ENCODE measurements at regions not wholly inside any gene's neighbourhood (a gene's known extent, or its start where the extent isn't known, plus 50 kb on each side); places are given as distances from the start of the nearest gene placed in this dataset.

DNA sequence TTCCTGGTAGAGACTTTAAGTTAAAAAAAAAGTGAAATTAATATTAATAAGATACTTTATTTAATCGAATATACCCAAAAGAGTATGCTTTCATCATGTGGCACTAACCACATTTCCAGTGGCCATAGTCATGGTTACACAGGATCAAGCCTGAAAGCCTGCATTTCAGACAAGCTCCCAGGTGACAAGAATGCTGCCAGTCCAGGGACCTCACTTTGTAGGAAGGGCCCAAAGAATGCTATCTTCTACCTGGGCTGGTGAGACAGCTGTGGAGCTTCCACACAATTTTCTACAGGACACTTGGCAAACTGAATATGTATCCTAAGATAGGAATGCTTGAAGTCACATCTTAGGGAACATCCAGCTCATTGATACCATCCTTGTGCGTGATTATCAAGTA, 203.8 kb downstream of the AUH start:
- DNase-seq (ENCODE audit: low spot score) = no peak

DNA sequence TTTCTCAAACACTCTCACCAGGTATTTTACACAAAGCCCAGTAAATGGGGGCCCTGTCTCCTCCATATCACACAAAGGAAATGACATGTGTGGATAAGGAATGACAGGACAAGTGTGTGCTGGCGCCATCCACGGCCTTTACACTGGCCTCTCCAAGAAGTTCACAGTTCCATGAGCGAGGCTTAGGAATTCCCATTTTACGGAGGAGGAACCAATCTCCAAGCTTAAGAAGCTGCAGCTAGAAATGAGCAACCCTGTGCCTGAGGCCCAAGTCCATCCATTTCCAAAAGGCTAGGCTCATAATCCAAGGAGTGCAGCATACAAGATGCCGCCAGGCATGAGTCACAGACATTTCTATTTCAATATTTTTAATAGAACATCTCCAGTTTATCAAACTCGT, 203.4 kb downstream of the AUH start:
- DNase-seq (ENCODE audit: low spot score) = no peak

DNA sequence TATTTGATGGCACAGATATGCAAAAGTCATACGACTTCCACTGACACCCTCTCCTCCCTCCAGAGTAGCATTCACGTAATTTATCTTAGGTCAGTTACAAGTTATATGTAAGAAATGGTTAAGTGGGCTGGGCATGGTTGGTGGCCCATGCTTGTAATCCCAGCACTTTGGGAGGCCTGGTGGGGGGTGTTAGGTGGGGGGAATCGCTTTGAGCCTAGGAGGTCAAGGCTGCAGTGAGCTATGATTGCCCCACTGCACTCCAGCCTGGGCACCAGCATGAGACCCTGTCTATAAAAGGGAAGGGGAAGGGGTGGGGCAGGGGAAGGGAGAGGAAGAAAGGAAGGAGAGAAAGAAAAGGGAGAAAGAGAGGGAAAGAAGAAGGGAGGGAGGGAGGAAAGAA, 202.8 kb downstream of the AUH start:
- DNase-seq (ENCODE audit: low spot score) = no peak

DNA sequence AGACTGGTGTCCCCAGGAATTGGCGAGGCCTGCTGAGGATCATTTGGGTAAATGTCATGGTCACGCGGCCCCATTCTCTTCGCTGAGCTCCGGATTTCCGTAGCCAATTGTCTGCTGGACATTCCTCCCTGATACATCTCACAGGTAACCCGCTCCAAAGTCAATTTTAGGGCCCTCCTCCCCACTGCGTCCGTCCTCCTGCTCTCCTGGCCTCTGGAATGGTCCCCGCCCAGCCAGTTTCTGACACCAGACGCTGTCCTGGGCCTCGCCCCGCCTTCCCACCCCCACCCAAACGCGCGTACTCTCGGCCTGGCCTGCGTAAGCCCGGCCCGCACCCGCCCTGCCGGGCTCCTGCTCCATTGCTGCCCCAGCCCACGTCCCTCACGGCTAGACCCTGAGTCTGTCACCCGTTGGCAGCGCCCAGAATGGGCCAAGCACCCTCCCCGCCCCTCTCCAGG, 202.0 kb downstream of the AUH start:
- DNase-seq (ENCODE audit: low spot score) = no peak

DNA sequence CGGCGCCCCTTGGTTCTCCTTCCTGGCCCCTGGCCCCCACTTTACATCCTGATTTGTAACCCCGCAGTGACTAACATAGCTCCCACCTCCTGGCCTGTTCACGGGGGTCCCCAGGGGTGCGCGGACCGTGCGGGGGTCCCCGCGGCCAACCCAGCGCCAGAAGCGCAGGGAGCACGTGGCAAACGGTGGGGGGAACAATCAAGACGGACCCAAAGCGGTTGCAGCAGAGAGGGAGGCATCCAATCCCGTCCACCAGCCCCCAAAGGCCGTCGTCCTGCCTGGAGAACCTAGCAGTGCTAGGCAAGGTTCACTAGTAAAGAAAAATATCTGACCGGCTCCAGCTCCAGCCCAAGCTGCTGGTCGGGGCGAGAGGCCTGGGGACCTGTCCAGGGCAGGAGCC, 201.5 kb downstream of the AUH start:
- no peak for DNase-seq (ENCODE audit: low spot score)

DNA sequence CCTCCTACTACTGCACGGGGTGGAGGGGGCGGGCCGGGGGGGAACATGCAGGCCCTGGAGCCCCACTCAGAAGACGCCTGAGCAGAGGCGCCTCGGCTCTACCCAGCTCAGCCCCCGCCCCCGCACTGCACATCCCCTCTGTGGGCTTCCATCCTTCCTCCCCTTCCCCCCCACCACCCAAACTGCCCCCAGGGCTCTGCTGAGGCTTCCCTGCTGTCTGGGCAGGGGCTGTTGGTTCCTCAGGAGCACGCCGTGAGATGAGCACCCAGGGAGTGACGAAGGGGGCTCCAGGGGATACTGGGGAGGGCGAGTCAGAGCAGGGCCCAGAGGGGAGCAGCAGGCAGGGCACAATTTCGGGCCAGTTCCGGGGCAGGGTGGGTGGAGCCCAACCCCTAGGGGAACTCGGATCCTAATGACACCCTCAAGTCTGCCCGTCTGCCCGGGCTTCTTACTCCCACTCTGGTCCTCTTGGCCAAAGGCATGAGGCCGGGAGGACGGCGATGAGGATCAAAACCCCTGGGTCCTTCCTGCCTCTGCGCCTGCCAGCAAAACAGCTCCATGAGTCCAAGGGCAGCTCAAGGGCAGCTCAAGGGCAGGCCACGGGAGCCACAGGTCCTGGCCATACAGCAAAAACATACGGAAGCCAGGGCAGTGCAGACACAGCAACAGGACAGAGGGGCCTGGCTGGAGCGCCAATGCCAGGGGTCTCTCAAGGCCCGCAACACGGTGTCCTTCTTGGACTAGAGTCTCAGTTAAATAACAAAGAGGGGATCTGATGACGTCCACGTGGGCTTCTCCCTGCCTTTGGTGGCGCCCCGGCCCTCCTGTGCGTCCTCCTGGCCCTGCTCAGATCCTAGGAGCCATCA, 200.9 kb downstream of the AUH start:
- no peak for DNase-seq (ENCODE audit: low spot score)

DNA sequence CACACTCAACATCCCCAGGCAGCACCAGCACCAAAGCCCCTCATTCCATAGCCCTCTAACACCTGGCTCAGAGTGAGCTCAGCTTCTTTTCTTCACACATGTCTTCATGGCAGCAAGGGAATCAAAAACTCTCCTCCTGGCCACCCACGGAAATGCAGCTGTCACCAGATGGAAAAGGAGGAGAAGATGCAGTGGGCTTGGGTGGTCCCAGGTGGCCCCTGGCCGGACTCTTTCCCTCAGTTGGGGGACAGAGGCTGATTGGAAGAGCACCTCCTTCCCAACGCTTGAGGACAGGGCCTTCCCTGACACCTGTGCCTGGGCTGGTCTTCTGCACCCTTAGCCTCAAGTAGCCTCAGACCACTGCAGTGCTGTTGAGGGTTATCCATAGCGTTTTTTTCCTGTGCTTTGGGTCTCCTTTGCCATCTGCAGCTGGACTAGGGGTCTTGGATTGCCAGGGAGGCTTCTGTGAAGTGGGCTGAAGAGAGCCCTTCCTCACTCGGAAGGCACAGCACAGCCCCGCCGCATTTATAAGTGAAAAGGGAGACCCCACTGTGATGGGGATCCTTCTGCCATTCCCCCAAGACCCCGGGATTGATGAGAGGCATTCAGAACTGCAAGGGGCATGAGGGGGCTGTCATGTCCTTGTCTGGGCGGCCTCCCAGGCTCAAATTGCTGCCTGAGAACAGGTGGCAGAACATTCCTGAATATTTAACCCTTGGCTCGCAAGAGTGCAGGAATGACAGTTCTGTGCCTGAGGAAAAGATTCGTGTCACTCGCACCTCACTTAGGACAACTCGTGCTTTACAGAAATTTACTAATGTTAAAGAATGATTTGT, 200.0 kb downstream of the AUH start:
- DNase-seq (ENCODE audit: low spot score) = no peak

DNA sequence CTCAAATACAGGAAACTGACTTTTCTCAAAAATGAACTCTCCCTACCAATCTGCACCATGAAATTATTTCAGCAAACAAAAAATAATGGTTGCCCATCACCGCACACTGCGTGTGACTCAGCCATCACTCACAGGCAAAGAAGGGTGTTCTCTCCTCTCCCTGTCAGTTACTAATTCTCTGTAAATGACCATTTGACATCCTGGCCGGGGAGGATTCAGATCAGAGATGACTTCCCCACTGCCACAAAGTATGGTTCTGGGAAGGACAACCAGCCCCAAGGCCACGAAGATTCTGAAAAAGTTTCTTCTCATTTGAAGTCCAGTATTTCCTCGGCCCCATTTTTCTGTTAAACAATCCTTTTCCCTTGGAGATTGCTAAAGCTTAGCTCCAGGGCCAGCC, 199.4 kb downstream of the AUH start:
- peak; percentile 62 for DNase-seq (ENCODE audit: low spot score)

DNA sequence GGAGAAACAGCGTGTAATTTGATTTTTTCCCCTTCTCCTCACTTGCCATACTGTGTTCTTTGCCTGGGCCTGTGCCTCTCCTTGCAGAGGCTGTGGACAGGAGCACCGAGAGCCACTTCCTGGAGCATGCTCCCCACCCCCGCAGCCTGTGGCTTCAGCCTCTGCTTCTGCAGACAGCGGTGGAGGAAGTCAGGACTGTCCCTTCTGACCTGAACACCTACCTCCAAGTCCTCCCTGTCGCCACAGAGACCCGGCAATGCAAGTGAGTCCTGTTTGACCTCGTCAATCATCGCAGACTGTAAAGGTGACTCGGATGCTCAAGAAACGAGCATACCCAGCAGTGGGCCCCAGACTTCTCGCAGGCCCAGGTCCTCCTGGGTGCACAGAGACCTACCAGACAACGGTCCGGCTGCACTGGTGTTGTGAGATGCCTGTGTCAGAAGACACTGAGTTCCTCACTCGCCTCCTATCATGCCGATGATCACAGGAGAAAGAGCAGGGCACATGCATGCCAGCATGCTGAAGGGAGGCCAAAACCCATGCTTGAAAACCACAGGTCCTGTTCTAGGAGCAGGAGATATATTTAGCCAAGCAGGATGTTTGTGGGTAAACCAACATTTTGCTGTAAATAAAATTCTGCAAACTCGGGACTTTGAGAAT, 198.8 kb downstream of the AUH start:
- DNase-seq (ENCODE audit: low spot score) = no peak

DNA sequence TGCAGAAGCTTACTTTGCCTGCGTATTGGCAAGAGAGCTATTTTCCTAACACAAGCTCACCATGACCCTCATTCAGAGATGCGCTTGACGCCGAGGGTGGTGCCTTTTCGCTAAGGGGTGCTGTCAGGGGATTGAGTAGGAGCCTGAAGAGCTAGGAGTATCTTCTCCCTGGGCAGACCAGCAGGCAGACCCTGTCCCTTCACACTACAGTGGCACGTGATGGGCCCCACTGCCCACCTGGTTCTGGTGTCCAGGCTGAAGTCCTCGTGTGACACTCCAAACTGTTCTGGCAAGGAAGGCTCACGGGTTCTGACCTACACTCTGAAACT, 198.3 kb downstream of the AUH start:
- no peak for DNase-seq (ENCODE audit: low spot score)

DNA sequence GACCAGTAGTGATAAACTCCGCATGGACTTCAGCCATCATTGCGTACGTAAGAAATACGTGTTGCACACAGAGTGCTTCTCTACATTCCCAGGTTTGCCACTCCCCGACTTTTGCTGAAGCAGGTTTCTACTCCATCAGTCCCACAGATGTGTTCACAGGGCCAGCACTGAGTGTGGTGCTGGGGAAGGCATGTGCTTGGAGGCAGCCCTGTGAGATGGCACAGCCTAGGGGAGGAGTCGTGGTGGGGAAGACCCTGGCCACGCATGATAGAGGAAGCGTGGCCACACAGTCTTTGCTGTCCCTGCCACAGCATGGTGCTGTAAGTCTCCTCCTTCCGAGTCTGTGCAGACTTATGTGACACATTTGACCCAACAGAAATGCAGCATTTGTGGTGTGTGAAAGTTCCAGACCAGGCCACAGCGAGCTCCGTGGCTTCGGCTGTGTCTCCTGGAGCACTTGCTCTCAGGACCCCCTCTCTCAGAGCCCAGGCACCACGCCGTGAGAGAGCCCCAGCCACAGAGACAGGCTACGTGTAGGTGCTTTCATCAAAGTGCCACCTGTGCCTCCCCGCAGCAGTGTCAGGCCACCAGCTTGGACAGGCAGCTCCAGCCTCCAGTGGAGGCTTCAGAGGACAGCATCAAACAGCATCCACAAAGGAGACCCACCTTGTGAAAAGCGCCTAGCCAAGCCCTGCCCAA, 197.8 kb downstream of the AUH start:
- DNase-seq (ENCODE audit: low spot score) = no peak

All from RKO (cell line).